Stimulated activated CD4-positive, alpha-beta T cell treated with anti-CD3 and anti-CD28 coated beads, Interleukin-2, amount 100 ng/mL, for 4 hours (primary cell): ENCODE measurements at regions not wholly inside any gene's neighbourhood (a gene's known extent, or its start where the extent isn't known, plus 50 kb on each side); places are given as distances from the start of the nearest gene placed in this dataset.

ENCODE experiments used
- DNase-seq: peaks from one replicate; pipeline ENCODE4 v3.0.0-alpha.2; 2020; ENCODE audit warnings: low read depth

DNA sequence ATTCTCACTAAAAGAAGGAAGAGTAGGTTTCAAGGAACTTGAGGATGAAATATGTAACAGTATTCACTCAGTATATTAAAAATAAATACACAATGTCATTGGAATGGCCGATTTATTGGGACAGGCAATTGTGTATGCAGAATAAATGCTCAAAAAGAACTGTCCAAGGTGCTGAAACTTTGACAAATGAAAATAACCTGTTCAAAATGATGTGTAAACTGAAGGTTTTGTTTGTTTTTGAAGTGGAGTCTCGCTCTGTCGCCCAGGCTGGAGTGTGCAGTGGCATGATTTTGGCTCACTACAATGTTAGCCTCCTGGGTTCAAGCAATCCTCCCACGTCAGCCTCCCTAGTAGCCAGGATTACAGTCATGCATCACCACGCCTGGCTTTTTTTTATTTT is 318.7 kb upstream of the RBFOX1 start:
- DNase-seq = no peak

DNA sequence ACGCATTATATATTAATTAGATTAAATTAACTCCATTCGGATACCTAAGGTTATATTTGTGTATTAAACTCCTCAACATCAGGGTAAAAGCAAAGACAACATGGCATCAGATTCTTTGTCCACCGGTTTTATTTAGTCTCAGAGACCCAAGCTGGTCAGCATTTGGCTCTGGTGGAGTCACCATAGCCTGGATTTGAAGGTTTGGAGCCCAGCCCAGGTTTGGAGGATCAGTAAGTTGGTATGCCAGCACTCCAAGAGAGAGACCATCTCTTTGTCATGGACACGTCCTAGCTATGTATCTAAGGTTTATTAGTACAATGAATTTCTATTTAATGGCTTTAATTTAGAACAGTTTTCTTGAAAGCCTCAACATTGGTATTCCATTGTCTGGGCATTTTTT is 328.4 kb upstream of the RBFOX1 start:
- no peak for DNase-seq

DNA sequence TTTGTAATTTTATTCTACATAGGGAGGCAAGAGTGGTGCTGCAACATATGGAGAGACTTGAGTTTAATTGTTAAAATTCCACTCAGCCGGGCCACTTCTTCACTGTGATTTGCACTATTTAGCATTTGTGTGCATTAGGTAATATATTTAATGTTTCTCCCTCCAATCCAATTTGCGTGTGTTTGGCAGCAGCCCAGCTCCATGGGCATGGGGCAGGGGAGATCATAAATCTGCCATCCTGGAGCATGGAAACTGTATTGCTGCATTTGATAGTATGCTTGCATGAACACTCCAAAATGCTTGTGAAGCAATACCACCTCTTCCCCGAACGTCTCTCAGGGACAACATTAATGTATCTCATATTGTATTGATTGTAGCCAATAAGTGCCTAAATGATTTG is 339.1 kb upstream of the RBFOX1 start:
- no peak for DNase-seq

GRCh38 chr16:6988846-6989245 is 343.8 kb upstream of the RBFOX1 start:
- DNase-seq = no peak

- DNase-seq = no peak
These were observed 354.7 kb upstream of the RBFOX1 start for GRCh38 chr16:6977916-6978315.

DNA sequence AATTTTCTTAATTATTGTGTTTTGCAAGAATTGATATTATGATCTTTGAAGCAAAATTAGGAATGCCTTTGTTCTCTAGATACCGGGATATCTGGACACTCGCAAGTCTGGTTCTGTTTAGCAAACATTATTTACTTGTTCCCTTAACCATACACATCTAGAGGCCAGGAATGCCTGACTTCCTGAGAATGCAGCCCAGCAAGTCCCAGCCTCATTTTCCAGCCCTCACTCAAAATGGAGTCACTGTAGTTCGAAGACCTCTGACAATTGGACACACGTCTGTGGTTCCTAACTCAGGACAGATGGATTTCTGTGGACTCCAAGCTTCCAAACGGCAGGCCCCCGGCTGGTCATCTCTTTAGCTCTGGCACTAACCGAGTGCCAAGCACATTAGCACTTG is 355.4 kb upstream of the RBFOX1 start:
- no peak for DNase-seq

- DNase-seq = no peak
These were observed 355.9 kb upstream of the RBFOX1 start for GRCh38 chr16:6976716-6977115.

DNA sequence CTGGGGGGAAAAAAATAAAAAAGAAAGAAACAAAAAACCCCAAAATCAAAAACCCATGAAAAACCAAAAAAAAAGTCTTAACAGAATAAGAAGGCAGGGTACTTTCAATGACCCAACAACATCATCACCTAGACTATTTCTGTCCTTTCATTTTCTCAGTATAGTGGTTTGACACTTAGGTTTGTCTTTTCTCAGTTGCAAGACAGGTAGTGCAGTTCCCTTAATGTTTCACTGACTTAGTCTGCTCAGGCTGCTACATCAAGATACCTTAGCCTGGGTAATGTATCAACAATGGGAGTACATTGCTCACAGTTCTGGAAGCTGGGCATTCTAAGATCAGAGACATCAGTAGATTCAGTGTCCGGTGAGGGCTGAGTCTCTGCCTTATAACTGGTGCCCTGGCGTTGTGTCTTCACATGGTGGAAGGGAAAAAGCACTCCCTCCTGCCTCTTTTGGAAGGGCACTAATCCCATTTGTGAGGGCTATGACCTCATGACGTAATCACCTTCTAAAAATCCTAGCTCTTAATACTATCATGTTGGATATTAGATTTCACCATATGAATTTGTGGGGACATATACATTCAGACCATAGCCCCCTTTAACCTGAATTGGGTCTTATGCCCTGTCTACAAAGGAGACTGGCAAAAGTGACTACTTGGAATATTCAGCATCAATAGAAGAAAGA is 362.3 kb upstream of the RBFOX1 start:
- no peak for DNase-seq

DNA sequence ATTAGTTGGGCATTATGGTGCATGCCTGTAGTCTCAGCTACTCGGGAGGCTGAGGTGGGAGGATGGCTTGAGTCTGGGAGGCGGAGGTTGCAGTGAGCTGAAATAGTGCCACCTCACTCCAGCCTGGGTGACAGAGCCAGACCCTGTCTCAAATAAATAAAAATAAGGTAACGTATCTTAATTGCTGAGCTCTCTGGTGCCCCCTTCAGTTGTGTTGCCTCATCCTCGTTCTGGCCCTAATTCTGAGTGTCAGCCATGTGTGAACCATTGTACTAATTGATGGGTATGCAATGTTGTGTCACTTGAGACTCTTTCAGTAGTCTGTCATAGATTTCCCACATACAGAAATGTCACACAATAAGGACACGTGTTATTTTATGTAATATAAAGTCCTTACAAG is 363.1 kb upstream of the RBFOX1 start:
- DNase-seq = no peak

- no peak for DNase-seq
These were observed 364.8 kb upstream of the RBFOX1 start for GRCh38 chr16:6967796-6968320.

GRCh38 chr16:6966925-6967324 is 365.7 kb upstream of the RBFOX1 start:
- DNase-seq = no peak

DNA sequence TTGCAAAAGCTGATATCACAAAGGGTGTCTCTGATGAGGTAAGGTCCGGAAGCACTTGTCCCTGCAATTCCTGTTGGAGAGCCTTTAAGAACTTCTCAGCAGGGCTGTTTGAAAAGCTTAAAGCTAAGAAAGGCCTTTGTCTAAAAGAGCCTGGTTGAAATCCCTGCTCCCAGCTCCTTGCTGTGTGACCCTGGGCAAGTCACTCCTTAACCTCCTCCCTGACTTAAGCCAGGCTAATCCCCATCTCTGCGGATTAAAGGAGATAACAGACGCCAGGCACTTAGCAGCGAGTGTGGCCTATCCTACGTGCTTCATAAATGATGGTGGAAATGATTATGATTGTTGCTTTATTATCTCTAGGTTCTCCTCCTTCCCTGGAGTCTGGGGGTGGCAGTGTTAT is 368.0 kb upstream of the RBFOX1 start:
- DNase-seq = no peak

GRCh38 chr16:6961704-6962103 is 370.9 kb upstream of the RBFOX1 start:
- DNase-seq = no peak

DNA sequence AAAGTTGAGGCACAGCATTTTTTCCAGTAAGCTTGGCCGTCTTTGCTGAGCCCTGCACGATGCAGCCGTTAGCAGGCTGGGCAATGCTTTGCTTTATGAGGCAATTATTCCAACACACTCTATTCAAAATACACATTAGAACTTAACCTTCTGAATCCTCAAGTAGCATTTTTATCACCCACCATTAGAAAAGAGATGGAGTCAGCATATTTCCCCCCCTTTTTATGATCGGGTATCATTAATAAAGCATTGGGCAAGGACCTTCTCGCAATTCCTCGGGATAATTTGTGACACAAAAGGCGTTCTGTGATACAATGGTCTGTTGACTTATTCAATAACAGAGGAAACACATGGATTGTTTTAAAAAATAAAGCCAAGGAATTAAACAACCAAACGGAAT is 374.5 kb upstream of the RBFOX1 start:
- DNase-seq = no peak

GRCh38 chr16:6957681-6958080 is 375.0 kb upstream of the RBFOX1 start:
- no peak for DNase-seq

DNA sequence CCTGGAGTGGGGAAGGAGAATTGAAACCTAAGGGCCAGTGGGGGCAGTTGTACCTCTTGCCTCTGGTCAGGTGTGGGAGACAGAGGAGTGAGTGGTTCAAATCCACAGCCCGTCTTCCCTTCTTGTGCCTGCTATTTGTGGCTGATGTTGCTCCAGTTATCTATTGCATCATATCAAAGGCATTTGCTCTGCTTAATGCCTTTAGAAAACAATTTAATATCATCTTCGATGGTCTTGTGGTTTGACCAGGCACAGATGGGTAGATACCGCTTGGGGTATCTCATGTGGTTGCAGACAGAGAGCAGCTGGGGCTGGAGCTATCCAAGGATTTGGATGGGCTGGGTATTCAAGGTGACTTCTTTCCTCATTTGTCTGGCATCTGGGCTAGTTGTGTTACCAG is 376.1 kb upstream of the RBFOX1 start:
- DNase-seq = no peak

DNA sequence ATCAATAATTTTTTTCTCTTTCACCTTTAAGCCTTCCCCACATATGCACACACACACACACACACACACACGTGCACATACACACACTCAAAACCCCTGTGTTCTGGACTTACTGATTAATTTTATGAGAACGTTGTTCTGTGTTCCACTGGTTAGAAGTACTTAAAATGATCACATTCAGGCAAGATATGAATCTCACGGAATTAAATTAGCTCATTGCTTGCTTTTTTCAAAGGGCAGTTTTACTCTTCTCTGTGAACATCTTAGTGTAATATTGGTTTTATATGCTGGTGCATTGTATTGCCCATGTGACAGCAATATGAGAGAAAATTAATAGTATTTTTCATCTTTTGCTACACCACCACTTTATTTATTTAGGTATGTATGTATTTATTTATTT is 377.3 kb upstream of the RBFOX1 start:
- no peak for DNase-seq

- no peak for DNase-seq
These were observed 383.4 kb upstream of the RBFOX1 start for GRCh38 chr16:6949240-6949639.

- DNase-seq = no peak
These were observed 385.4 kb upstream of the RBFOX1 start for GRCh38 chr16:6947291-6947690.

- no peak for DNase-seq
These were observed 385.8 kb upstream of the RBFOX1 start for GRCh38 chr16:6946802-6947201.

- DNase-seq = no peak
These were observed 386.5 kb upstream of the RBFOX1 start for GRCh38 chr16:6946106-6946505.

- DNase-seq = no peak
These were observed 391.7 kb upstream of the RBFOX1 start for GRCh38 chr16:6940968-6941367.

DNA sequence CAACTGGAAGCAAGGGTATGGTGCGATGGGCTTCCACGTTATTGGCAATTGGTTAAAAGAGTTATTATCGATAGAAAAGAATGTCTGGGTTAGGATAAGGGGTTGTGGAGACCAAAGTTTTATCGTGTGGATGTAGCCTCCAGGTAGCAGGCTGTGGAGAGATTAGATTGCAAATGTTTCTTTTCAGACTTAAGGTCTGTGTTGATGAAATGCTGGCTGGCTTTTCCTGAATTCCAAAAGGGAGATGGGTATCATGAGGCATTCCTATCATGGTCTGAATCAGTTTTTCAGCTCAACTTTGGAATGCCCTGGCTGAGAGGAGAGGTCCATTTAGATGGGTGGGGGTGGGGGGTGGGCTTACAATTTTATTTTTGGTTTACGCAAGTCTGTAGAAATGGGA is 395.0 kb upstream of the RBFOX1 start:
- DNase-seq = no peak

- DNase-seq = no peak
These were observed 399.7 kb upstream of the RBFOX1 start for GRCh38 chr16:6932871-6933385.
